ENCODE measurements at regions not wholly inside any gene's neighbourhood (a gene's known extent, or its start where the extent isn't known, plus 50 kb on each side); places are given as distances from the start of the nearest gene placed in this dataset.

DNA sequence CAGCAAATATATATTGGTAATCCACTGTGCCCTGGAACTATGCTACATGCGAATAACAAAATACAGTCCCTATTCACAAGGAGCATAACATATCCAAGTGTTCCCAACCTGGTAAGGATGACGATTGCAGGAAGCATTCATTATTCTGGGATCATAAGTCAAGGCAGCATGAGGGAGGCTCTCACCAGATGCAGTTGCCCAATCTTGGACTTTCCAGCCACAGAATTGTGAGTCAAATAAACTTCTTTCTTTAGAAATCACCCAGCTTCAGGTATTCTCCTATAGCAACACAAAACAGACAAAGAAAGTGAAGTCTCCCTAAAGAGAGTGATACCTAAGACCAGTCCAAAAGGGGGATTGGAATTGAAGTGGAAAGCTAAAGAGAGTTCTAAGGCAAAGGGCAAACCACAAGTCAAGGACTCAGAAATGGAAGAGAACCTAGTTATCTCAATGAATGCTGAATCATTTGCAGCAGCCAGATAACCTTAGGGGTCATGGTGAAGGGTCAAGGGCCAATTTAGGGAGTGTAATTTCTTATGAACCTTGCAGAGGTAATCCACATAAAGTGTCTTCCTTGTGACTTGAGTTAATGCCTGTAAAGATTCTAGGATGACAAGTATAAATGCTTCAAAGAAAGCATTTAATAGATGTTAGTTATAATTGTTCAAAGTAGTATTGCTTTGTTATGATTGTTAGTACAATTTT is 103.1 kb upstream of the PCDH7 start:
- DNase-seq (ENCODE audit: low read depth): no peak
- TF ChIP-seq, protein P1, sequence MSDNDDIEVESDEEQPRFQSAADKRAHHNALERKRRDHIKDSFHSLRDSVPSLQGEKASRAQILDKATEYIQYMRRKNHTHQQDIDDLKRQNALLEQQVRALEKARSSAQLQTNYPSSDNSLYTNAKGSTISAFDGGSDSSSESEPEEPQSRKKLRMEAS (IDR thresholded peaks at IDR 0.05; ENCODE audit: low read depth, low read length): no peak
- TF ChIP-seq, protein P2, sequence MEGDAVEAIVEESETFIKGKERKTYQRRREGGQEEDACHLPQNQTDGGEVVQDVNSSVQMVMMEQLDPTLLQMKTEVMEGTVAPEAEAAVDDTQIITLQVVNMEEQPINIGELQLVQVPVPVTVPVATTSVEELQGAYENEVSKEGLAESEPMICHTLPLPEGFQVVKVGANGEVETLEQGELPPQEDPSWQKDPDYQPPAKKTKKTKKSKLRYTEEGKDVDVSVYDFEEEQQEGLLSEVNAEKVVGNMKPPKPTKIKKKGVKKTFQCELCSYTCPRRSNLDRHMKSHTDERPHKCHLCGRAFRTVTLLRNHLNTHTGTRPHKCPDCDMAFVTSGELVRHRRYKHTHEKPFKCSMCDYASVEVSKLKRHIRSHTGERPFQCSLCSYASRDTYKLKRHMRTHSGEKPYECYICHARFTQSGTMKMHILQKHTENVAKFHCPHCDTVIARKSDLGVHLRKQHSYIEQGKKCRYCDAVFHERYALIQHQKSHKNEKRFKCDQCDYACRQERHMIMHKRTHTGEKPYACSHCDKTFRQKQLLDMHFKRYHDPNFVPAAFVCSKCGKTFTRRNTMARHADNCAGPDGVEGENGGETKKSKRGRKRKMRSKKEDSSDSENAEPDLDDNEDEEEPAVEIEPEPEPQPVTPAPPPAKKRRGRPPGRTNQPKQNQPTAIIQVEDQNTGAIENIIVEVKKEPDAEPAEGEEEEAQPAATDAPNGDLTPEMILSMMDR (IDR thresholded peaks at IDR 0.05; ENCODE audit: low read depth, low read length): no peak
- TF ChIP-seq MYC (IDR thresholded peaks at IDR 0.05; ENCODE audit: low read depth, low read length) (no peak), POLR2A (IDR thresholded peaks at IDR 0.05; ENCODE audit: extremely low read depth, insufficient read length) (no peak)
- H3K4me3 ChIP-seq (ENCODE audit: low read depth, low read length): no peak overlapping the region

DNA sequence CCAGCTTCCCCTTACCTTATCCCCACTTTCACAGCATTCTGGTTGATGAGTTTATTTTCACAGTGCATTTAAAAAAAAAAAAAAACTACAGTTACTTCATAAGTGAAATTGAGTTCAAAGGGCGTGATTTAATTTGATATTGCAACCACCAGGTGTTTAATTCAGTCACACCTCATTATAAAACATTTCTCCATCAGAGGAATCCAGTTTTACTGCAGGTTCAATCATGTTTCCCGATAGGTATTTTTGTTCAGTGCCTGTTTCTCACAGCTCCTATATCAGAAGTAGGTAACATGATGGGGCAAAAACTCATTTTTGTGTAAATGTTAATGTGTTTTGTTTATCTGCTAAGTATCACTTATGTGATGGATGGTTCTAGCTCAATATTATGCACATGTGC is 102.3 kb upstream of the PCDH7 start:
- no peak for DNase-seq (ENCODE audit: low read depth)
- H3K4me3 ChIP-seq (ENCODE audit: low read depth, low read length): no peak overlapping the region
- TF ChIP-seq, protein P2 (IDR thresholded peaks at IDR 0.05; ENCODE audit: low read depth, low read length): no peak
- TF ChIP-seq, protein P1 (IDR thresholded peaks at IDR 0.05; ENCODE audit: low read depth, low read length): no peak
- TF ChIP-seq POLR2A (IDR thresholded peaks at IDR 0.05; ENCODE audit: extremely low read depth, insufficient read length) (no peak), MYC (IDR thresholded peaks at IDR 0.05; ENCODE audit: low read depth, low read length) (no peak)

DNA sequence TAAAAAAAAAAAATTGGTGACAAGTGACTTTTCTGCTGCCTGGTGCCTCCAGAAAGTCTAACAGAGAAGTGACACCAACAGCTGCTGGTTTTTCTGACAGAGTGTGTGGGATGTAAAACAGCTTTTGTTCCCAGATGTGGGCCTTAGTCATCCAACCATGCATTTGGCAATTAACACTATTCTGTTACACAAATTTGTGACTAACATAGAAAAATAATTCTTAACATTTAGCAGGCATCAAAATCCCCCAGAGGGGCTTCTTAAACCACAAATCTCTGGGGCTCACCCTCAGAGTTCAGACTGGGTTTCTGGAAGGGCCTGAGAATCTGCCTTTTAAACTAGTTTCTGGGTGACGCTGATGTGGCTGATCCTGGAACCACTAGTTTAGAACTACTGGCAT is 100.5 kb upstream of the PCDH7 start:
- H3K4me3 ChIP-seq (ENCODE audit: low read depth, low read length): no peak overlapping the region
- peak; percentile 8 for DNase-seq (ENCODE audit: low read depth)
- TF ChIP-seq, protein P1 (IDR thresholded peaks at IDR 0.05; ENCODE audit: low read depth, low read length): no peak
- TF ChIP-seq, protein P2 (IDR thresholded peaks at IDR 0.05; ENCODE audit: low read depth, low read length): no peak
- TF ChIP-seq MYC (IDR thresholded peaks at IDR 0.05; ENCODE audit: low read depth, low read length) (no peak), POLR2A (IDR thresholded peaks at IDR 0.05; ENCODE audit: extremely low read depth, insufficient read length) (no peak)

DNA sequence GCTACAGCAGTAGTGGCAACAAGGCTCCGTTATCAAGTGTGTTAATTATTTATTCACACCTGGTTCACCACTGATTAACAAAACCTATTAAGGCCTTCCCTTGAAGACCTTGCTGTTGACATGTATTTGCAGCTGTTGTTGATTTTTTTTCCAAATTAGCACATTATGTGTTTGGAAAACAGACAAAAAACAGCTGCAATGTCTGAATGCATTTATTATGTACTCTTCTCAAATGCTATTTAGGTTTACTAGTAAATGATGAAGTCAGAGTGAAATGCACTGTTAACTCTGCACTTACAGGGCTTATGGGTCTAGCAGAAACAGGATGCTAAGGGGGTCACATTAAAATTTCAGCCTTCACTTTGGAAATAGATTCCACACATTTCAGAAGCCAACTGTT is 99.5 kb upstream of the PCDH7 start:
- H3K4me3 ChIP-seq (ENCODE audit: low read depth, low read length): no peak overlapping the region
- TF ChIP-seq, protein P2 (IDR thresholded peaks at IDR 0.05; ENCODE audit: low read depth, low read length): no peak
- TF ChIP-seq POLR2A (IDR thresholded peaks at IDR 0.05; ENCODE audit: extremely low read depth, insufficient read length) (no peak), MYC (IDR thresholded peaks at IDR 0.05; ENCODE audit: low read depth, low read length) (no peak)
- DNase-seq (ENCODE audit: low read depth): no peak

DNA sequence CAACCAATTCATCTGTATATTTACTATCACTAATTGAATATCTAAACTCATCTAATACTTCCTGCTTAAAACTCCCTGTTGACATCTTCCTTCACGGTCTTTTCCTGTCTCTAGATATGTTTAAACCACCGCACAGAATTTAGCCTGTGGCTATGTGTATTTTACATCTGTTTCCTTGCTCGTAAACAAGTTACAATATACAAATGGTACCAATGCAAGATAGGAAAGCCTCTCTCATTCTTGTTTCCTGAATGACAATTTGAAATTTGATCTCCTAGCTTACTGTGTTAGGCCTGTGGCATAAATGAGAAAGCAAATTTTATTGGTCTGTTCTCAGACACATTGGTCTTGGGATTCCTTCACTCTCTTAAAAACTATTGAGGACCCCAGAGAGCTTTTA is 89.7 kb upstream of the PCDH7 start:
- no peak overlapping the region for H3K4me3 ChIP-seq (ENCODE audit: low read depth, low read length)
- DNase-seq (ENCODE audit: low read depth): no peak
- TF ChIP-seq MYC (IDR thresholded peaks at IDR 0.05; ENCODE audit: low read depth, low read length): no peak
- TF ChIP-seq POLR2A (IDR thresholded peaks at IDR 0.05; ENCODE audit: extremely low read depth, insufficient read length): no peak
- TF ChIP-seq, protein P2 (IDR thresholded peaks at IDR 0.05; ENCODE audit: low read depth, low read length): no peak
- TF ChIP-seq, protein P1 (IDR thresholded peaks at IDR 0.05; ENCODE audit: low read depth, low read length): no peak
